ENCODE measurements at regions not wholly inside any gene's neighbourhood (a gene's known extent, or its start where the extent isn't known, plus 50 kb on each side); places are given as distances from the start of the nearest gene placed in this dataset.

DNA sequence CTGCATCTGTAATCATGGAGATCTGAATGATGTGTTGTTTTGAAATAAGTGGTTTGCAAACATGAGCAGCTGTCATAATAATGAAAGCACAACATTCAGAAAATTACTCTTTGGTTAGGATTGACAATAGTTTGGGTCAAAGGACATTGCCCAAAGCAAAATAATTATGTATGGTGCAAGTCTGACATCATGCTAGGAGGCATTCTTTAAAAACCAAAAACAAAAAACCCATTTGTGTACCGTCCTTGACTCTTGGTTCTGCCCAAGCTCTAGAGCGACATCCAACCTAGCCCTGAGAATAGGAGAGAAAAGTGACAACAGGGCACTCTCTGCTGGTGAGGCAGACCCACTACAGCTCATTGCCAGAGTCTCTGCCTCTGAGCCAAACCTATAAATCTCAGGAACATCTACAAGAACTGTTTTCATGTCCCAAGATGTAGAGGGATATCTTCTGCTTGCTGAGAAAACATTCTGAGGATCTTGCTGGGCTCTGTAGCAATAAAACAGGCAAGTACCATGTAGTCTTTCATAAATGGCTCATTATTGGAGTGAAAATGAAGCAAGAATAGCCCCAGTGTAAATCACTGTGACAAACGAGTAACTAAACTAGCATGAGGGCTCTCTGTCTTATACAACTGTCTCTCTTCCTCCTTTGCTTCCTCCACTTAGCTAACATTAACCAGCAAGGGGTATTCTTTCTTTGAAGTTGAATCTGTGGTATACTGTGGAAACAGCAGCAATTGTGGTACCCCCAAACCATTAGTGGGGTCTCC lies 266.8 kb upstream of the CXCR4 start:
- no peak for TF ChIP-seq EP300 (IDR thresholded peaks at IDR 0.05)
- TF ChIP-seq, protein P1, sequence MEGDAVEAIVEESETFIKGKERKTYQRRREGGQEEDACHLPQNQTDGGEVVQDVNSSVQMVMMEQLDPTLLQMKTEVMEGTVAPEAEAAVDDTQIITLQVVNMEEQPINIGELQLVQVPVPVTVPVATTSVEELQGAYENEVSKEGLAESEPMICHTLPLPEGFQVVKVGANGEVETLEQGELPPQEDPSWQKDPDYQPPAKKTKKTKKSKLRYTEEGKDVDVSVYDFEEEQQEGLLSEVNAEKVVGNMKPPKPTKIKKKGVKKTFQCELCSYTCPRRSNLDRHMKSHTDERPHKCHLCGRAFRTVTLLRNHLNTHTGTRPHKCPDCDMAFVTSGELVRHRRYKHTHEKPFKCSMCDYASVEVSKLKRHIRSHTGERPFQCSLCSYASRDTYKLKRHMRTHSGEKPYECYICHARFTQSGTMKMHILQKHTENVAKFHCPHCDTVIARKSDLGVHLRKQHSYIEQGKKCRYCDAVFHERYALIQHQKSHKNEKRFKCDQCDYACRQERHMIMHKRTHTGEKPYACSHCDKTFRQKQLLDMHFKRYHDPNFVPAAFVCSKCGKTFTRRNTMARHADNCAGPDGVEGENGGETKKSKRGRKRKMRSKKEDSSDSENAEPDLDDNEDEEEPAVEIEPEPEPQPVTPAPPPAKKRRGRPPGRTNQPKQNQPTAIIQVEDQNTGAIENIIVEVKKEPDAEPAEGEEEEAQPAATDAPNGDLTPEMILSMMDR (IDR thresholded peaks at IDR 0.05): peak in 1 of 2 donors; percentile 29
